ENCODE measurements at regions not wholly inside any gene's neighbourhood (a gene's known extent, or its start where the extent isn't known, plus 50 kb on each side); places are given as distances from the start of the nearest gene placed in this dataset.
A peak's percentile ranks its signal among the peaks of the same experiment; 100 is the strongest.

- H3K4me2 ChIP-seq (ENCODE audit: low read length), result no peak overlapping the region
- no peaks in the 10 kb centered on the region for H3K79me2 ChIP-seq (ENCODE audit: control insufficient read depth, insufficient read depth, low read length, poor library complexity)
- H3K9me3 ChIP-seq (ENCODE audit: insufficient read depth, low read depth, low read length), result no peaks in the 10 kb centered on the region
- no peaks in the 10 kb centered on the region for H3K79me1 ChIP-seq (ENCODE audit: low read length)
- H3K14ac ChIP-seq (ENCODE audit: low read length), result no peak overlapping the region
- H2BK120ac ChIP-seq (ENCODE audit: insufficient read depth, low read length, poor library complexity), result no peak overlapping the region
- no CpG with 5 or more reads among the region's 3 CpGs for WGBS (ENCODE audit: extremely low coverage, insufficient coverage, insufficient read length)
- H3K4me3 ChIP-seq (ENCODE audit: low read depth, low read length), result no peak overlapping the region
- no peak overlapping the region for H2BK5ac ChIP-seq (ENCODE audit: low read depth, low read length, poor library complexity)
- no peak overlapping the region for H4K91ac ChIP-seq (ENCODE audit: low read depth, low read length)
- no peak overlapping the region for H3K9ac ChIP-seq (ENCODE audit: low read length)
- no peak overlapping the region for H3K27ac ChIP-seq (ENCODE audit: low read depth, low read length)
- DNase-seq, result no peak
- no peak overlapping the region for H4K8ac ChIP-seq (ENCODE audit: low read depth, low read length)
- H3K27me3 ChIP-seq (ENCODE audit: insufficient read depth, low read length), result no peaks in the 10 kb centered on the region
- H4K12ac ChIP-seq (ENCODE audit: low read depth, low read length), result no peak overlapping the region
- H2BK12ac ChIP-seq (ENCODE audit: low read length), result no peak overlapping the region
- no peak overlapping the region for H2AFZ ChIP-seq (ENCODE audit: insufficient read depth, low read length, poor library complexity)
- no peak overlapping the region for H2AK5ac ChIP-seq (ENCODE audit: low read length)
- H3K23ac ChIP-seq (ENCODE audit: low read length), result no peak overlapping the region
- H3K4ac ChIP-seq (ENCODE audit: low read depth, low read length), result no peak overlapping the region
- no peaks in the 10 kb centered on the region for H3K36me3 ChIP-seq (ENCODE audit: control insufficient read depth in 1 of 2, insufficient read depth in 2 of 2, low read length in 2 of 2)
- H3K18ac ChIP-seq (ENCODE audit: low read length), result no peak overlapping the region
- H3K4me1 ChIP-seq (ENCODE audit: control insufficient read depth in 1 of 2, insufficient read depth in 2 of 2, low read length in 2 of 2), result no peaks in the 10 kb centered on the region
Observed at GRCh38 chr6:134599079-134599478, 281.2 kb upstream of the SGK1 start.

DNA sequence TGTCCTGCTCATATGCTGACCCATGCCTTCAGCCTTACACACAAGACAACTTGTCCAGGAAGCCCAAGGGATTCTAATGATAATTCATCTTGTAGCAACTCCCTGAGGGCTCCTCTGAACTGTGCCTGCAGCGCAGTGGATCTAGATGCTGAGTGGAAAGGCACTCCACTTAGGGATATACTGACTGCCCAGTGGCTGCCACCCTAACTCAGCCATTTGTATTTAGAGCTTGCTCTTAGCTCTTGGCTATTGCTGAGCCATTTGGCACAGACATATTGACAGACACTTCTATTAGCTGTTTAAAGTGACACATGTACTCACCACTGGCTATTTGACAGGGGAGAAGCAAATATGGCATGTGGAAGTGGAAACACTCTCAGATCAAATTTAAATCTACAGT is 278.3 kb upstream of the SGK1 start:
- Histone ChIP-seq H3K9ac (ENCODE audit: low read length) (no peak overlapping the region), H3K4me1 (ENCODE audit: control insufficient read depth in 1 of 2, insufficient read depth in 2 of 2, low read length in 2 of 2) (no peaks in the 10 kb centered on the region), H3K23ac (ENCODE audit: low read length) (no peak overlapping the region), H4K8ac (ENCODE audit: low read depth, low read length) (no peak overlapping the region), H3K27ac (ENCODE audit: low read depth, low read length) (no peak overlapping the region), H2BK120ac (ENCODE audit: insufficient read depth, low read length, poor library complexity) (no peak overlapping the region), H4K91ac (ENCODE audit: low read depth, low read length) (no peak overlapping the region), H3K36me3 (ENCODE audit: control insufficient read depth in 1 of 2, insufficient read depth in 2 of 2, low read length in 2 of 2) (no peaks in the 10 kb centered on the region), H3K9me3 (ENCODE audit: insufficient read depth, low read depth, low read length) (no peaks in the 10 kb centered on the region), H3K27me3 (ENCODE audit: insufficient read depth, low read length) (no peaks in the 10 kb centered on the region), H3K18ac (ENCODE audit: low read length) (no peak overlapping the region), H3K79me2 (ENCODE audit: control insufficient read depth, insufficient read depth, low read length, poor library complexity) (no peaks in the 10 kb centered on the region), H2AFZ (ENCODE audit: insufficient read depth, low read length, poor library complexity) (no peak overlapping the region), H2BK12ac (ENCODE audit: low read length) (no peak overlapping the region), H3K79me1 (ENCODE audit: low read length) (no peaks in the 10 kb centered on the region), H3K4ac (ENCODE audit: low read depth, low read length) (no peak overlapping the region), H2BK5ac (ENCODE audit: low read depth, low read length, poor library complexity) (no peak overlapping the region), H2AK5ac (ENCODE audit: low read length) (no peak overlapping the region), H3K4me2 (ENCODE audit: low read length) (no peak overlapping the region), H3K14ac (ENCODE audit: low read length) (no peak overlapping the region), H4K12ac (ENCODE audit: low read depth, low read length) (no peak overlapping the region), H3K4me3 (ENCODE audit: low read depth, low read length) (no peak overlapping the region)
- no peak for DNase-seq
- WGBS (ENCODE audit: extremely low coverage, insufficient coverage, insufficient read length), result no CpG with 5 or more reads among the region's 1 CpG

DNA sequence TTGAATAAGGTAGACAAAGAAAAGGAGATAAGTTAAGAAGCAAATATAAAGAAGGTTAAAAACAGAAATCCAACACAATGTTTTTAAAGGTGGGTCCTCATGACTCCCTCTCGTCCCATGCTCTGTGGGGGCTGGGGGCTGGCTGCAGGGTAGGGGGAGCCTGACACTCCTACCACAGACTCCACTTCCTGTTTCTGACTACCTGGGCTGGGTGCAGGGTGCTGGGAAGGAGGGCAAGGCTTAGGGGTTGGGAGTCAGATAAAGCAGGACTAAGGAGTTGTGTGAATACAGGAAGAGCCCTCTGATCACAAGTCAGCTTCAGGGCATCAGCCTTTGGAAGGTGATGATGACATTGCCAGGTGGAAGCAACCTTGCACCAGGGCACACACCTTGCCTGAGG is 277.0 kb upstream of the SGK1 start:
- Histone ChIP-seq H3K9ac (ENCODE audit: low read length) (no peak overlapping the region), H2AFZ (ENCODE audit: insufficient read depth, low read length, poor library complexity) (no peak overlapping the region), H4K91ac (ENCODE audit: low read depth, low read length) (no peak overlapping the region), H2BK12ac (ENCODE audit: low read length) (peak overlapping the region; percentile 69), H3K14ac (ENCODE audit: low read length) (no peak overlapping the region), H2BK120ac (ENCODE audit: insufficient read depth, low read length, poor library complexity) (no peak overlapping the region), H3K23ac (ENCODE audit: low read length) (no peak overlapping the region), H3K4me1 (ENCODE audit: control insufficient read depth in 1 of 2, insufficient read depth in 2 of 2, low read length in 2 of 2) (no peaks in the 10 kb centered on the region), H2AK5ac (ENCODE audit: low read length) (no peak overlapping the region), H3K18ac (ENCODE audit: low read length) (no peak overlapping the region), H3K79me2 (ENCODE audit: control insufficient read depth, insufficient read depth, low read length, poor library complexity) (no peaks in the 10 kb centered on the region), H3K9me3 (ENCODE audit: insufficient read depth, low read depth, low read length) (no peaks in the 10 kb centered on the region), H4K12ac (ENCODE audit: low read depth, low read length) (no peak overlapping the region), H3K27me3 (ENCODE audit: insufficient read depth, low read length) (no peaks in the 10 kb centered on the region), H3K4me2 (ENCODE audit: low read length) (no peak overlapping the region), H2BK5ac (ENCODE audit: low read depth, low read length, poor library complexity) (no peak overlapping the region), H3K36me3 (ENCODE audit: control insufficient read depth in 1 of 2, insufficient read depth in 2 of 2, low read length in 2 of 2) (no peaks in the 10 kb centered on the region), H3K4me3 (ENCODE audit: low read depth, low read length) (no peak overlapping the region), H3K79me1 (ENCODE audit: low read length) (peaks cover 2% of the 10 kb centered on the region), H3K27ac (ENCODE audit: low read depth, low read length) (no peak overlapping the region), H3K4ac (ENCODE audit: low read depth, low read length) (no peak overlapping the region), H4K8ac (ENCODE audit: low read depth, low read length) (no peak overlapping the region)
- DNase-seq, result no peak
- WGBS (ENCODE audit: extremely low coverage, insufficient coverage, insufficient read length), result no CpG with 5 or more reads among the region's 1 CpG

DNA sequence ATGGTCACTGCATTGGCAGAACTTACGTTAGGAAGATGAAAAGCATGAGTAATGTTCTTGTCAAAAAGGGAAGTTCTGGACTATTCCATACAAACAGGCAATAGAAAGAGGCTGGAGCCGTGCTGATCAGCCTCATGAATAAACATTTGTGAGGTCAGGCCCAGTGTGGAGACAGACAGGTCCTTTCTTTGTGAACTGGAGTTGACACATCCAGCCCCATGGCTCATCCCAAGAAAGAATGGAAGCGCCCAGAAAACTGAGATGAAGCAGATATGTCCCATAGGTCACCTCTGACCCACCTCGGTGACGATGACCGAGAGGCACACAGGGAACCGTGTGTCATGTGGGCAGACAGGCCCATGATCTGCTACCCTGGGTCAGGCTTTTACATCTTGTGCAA is 276.0 kb upstream of the SGK1 start:
- Histone ChIP-seq H3K4me3 (ENCODE audit: low read depth, low read length) (no peak overlapping the region), H2AFZ (ENCODE audit: insufficient read depth, low read length, poor library complexity) (no peak overlapping the region), H3K27ac (ENCODE audit: low read depth, low read length) (no peak overlapping the region), H3K4ac (ENCODE audit: low read depth, low read length) (no peak overlapping the region), H4K8ac (ENCODE audit: low read depth, low read length) (no peak overlapping the region), H4K91ac (ENCODE audit: low read depth, low read length) (no peak overlapping the region), H3K36me3 (ENCODE audit: control insufficient read depth in 1 of 2, insufficient read depth in 2 of 2, low read length in 2 of 2) (no peaks in the 10 kb centered on the region), H3K79me2 (ENCODE audit: control insufficient read depth, insufficient read depth, low read length, poor library complexity) (no peaks in the 10 kb centered on the region), H3K9me3 (ENCODE audit: insufficient read depth, low read depth, low read length) (no peaks in the 10 kb centered on the region), H4K12ac (ENCODE audit: low read depth, low read length) (no peak overlapping the region), H3K23ac (ENCODE audit: low read length) (no peak overlapping the region), H3K79me1 (ENCODE audit: low read length) (peaks cover 2% of the 10 kb centered on the region), H2AK5ac (ENCODE audit: low read length) (no peak overlapping the region), H2BK5ac (ENCODE audit: low read depth, low read length, poor library complexity) (no peak overlapping the region), H3K27me3 (ENCODE audit: insufficient read depth, low read length) (no peaks in the 10 kb centered on the region), H2BK12ac (ENCODE audit: low read length) (no peak overlapping the region), H3K18ac (ENCODE audit: low read length) (no peak overlapping the region), H3K4me2 (ENCODE audit: low read length) (no peak overlapping the region), H2BK120ac (ENCODE audit: insufficient read depth, low read length, poor library complexity) (no peak overlapping the region), H3K9ac (ENCODE audit: low read length) (no peak overlapping the region), H3K14ac (ENCODE audit: low read length) (no peak overlapping the region), H3K4me1 (ENCODE audit: control insufficient read depth in 1 of 2, insufficient read depth in 2 of 2, low read length in 2 of 2) (no peaks in the 10 kb centered on the region)
- no CpG with 5 or more reads among the region's 7 CpGs for WGBS (ENCODE audit: extremely low coverage, insufficient coverage, insufficient read length)
- DNase-seq, result peak; percentile 85 to 88
